Smooth muscle cell (in vitro differentiated cells): ENCODE measurements at regions not wholly inside any gene's neighbourhood (a gene's known extent, or its start where the extent isn't known, plus 50 kb on each side); places are given as distances from the start of the nearest gene placed in this dataset.

Experiments
- DNase-seq: peaks from one replicate; lab custom pipeline; 2025; ENCODE audit not compliant: unreplicated experiment; lab: John Stamatoyannopoulos, UW
- H2AFZ ChIP-seq: fragments of 200-600 bp; sonication (generic); 2 replicates; pipeline ENCODE4 v1.6.0; 2016; ENCODE audit warnings: antibody characterized with exemption, low read depth, mild to moderate bottlenecking
- H3F3A ChIP-seq: fragments of 200-600 bp; sonication (generic); 2 replicates; pipeline ENCODE4 v1.6.0; 2017; ENCODE audit warnings: antibody characterized with exemption, low read depth
- H3K27ac ChIP-seq: fragments of 200-600 bp; sonication (generic); 2 replicates; pipeline ENCODE4 v1.5.1; 2016; ENCODE audit warnings: low read depth, mild to moderate bottlenecking
- H3K27me3 ChIP-seq: fragments of 200-600 bp; sonication (generic); 2 replicates; pipeline ENCODE4 v1.6.1; 2016; ENCODE audit warnings: low read depth, mild to moderate bottlenecking
- H3K36me3 ChIP-seq: fragments of 200-600 bp; sonication (generic); 2 replicates; pipeline ENCODE4 v1.5.1; 2016; ENCODE audit warnings: low read depth
- H3K4me1 ChIP-seq: fragments of 200-600 bp; sonication (generic); 2 replicates; pipeline ENCODE4 v1.5.1; 2016; ENCODE audit warnings: low read depth
- H3K4me2 ChIP-seq: fragments of 200-600 bp; sonication (generic); 2 replicates; pipeline ENCODE4 v1.6.0; 2016; ENCODE audit warnings: mild to moderate bottlenecking
- H3K4me3 ChIP-seq: fragments of 200-600 bp; sonication (generic); 2 replicates; pipeline ENCODE4 v1.5.1; 2016; ENCODE audit warnings: mild to moderate bottlenecking
- H3K79me2 ChIP-seq: fragments of 200-600 bp; sonication (generic); 2 replicates; pipeline ENCODE4 v1.6.0; 2016; ENCODE audit warnings: low read depth, mild to moderate bottlenecking
- H3K9ac ChIP-seq: fragments of 200-600 bp; sonication (generic); 2 replicates; pipeline ENCODE4 v1.6.0; 2016; ENCODE audit warnings: low read depth
- H3K9me3 ChIP-seq: fragments of 200-600 bp; sonication (generic); replicated peaks from 2 replicates; pipeline ENCODE4 v1.5.1; 2016; ENCODE audit warnings: low read depth
- H4K20me1 ChIP-seq: fragments of 200-600 bp; sonication (generic); 2 replicates; pipeline ENCODE4 v1.6.0; 2016; ENCODE audit warnings: low read depth
- WGBS: methylation state at CpG from one replicate; pipeline ENCODE4 v1.1.7; 2016; ENCODE audit warnings: low lambda C conversion rate; 5-methylcytosine and 5-hydroxymethylcytosine counted together
- TF ChIP-seq, protein P1 (sequence below): fragments of 200-600 bp; sonication (generic); IDR thresholded peaks from 2 replicates; pipeline ENCODE4 v1.5.1; 2017; ENCODE audit warnings: borderline replicate concordance, mild to moderate bottlenecking, antibody characterized with exemption; ENCODE audit not compliant: insufficient read depth, poor library complexity, severe bottlenecking

DNA sequence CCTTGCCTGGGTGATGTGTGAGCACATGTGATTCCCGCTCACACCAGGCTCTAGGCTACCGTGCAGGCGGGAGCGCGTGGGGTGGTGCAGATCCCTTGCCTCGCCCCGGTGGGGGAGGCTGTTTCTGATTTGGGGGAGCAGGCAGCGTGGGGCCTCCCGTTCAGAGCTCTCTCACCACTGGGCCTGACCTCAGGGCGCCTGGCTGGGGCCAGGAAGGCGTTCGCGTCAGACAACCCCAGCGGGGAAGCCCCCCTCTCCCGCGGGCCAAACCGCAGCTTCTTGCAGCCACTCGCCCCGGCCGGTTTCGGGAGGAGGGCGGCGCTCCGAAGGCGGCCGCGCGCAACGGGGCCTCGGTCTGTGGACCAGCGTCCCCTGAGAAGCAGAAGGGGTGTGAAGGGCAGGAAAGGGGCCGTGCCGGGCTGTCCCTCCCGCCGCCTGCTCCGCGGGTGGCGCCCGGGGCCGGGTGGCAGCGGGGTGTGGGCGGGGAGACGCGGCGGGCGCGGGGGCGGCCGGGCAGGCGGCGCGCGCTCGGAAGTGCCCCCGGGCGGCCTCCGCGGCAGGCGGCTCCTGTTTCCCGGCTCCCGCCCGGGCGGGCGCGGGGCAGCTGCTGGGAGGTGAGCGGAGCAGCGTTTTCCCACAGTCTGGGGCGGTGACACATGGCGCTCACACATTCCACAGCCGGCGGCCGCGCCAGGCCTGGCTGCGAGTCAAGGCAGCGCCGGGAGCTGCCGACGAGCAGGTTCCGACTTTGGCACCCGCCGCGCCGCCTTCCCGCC lies 65.1 kb upstream of the HES1 start:
- Histone ChIP-seq H3K79me2 (no peaks in the 10 kb centered on the region), H3K27me3 (no peaks in the 10 kb centered on the region), H3K4me1 (peaks cover 10% of the 10 kb centered on the region), H3K4me2 (peak overlapping the region; percentile 83), H3K9ac (no peak overlapping the region), H3K27ac (peak overlapping the region; percentile 49), H3F3A (peaks cover 14% of the 10 kb centered on the region), H3K9me3 (no peaks in the 10 kb centered on the region), H4K20me1 (no peaks in the 10 kb centered on the region), H2AFZ (no peak overlapping the region), H3K4me3 (peak overlapping the region; percentile 39), H3K36me3 (no peaks in the 10 kb centered on the region)
- WGBS, result 2% methylated on average over 50 of the region's 84 CpGs
- DNase-seq, result peak; percentile 79
- TF ChIP-seq, protein P1, sequence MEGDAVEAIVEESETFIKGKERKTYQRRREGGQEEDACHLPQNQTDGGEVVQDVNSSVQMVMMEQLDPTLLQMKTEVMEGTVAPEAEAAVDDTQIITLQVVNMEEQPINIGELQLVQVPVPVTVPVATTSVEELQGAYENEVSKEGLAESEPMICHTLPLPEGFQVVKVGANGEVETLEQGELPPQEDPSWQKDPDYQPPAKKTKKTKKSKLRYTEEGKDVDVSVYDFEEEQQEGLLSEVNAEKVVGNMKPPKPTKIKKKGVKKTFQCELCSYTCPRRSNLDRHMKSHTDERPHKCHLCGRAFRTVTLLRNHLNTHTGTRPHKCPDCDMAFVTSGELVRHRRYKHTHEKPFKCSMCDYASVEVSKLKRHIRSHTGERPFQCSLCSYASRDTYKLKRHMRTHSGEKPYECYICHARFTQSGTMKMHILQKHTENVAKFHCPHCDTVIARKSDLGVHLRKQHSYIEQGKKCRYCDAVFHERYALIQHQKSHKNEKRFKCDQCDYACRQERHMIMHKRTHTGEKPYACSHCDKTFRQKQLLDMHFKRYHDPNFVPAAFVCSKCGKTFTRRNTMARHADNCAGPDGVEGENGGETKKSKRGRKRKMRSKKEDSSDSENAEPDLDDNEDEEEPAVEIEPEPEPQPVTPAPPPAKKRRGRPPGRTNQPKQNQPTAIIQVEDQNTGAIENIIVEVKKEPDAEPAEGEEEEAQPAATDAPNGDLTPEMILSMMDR, result no peak

DNA sequence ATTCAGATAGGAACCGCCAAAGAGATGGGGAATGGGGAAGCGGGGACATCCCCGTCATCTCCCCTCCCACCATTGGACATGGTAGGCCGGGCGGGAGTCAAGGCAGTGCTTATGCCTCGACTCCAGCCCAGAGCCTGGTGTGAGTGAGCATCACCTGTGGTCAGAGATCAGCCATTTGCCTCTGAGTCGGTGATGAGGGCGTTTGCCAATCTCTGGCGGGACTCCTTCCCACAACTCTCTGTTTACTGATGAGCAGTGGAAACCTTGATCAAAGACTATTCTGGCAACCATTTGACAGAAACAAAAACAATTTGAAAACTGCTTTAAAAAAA lies 63.9 kb upstream of the HES1 start:
- Histone ChIP-seq H3K36me3 (no peaks in the 10 kb centered on the region), H3K4me2 (no peak overlapping the region), H3K27ac (no peak overlapping the region), H2AFZ (no peak overlapping the region), H3K79me2 (no peaks in the 10 kb centered on the region), H3K9ac (no peak overlapping the region), H3K27me3 (no peaks in the 10 kb centered on the region), H3K4me3 (no peak overlapping the region), H4K20me1 (no peaks in the 10 kb centered on the region), H3K4me1 (peaks cover 10% of the 10 kb centered on the region), H3K9me3 (no peaks in the 10 kb centered on the region), H3F3A (peaks cover 14% of the 10 kb centered on the region)
- WGBS, result 86% methylated on average over 9 of the region's 9 CpGs
- no peak for DNase-seq
- TF ChIP-seq, protein P1, result no peak

DNA sequence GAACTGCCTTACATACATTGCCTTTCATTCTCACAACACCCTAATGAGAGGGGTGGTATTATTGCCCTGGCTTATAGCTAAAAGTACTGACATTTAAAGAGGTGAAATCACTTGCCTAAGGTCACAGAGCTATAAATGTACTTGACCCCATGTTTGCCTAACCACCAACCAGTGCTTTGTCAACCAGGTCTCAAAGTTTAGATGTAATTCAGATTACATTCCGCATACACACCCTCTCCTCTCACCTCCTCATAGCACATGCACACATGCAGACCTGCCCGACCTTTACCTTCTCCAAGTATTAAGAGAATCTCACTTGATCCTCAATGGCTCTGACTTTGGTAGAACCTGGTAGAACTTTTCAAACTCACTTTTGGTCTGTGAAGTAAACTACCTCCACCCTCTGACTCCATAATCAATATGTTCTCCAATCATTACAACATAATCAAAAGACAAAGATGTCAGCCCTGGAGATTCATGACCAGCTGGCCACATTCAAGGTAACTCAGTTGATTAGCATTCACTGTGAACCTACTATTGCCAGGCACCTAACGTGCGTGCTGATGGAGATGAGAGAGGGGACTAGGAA lies 63.2 kb upstream of the HES1 start:
- DNase-seq, result no peak
- H3K9me3 ChIP-seq, result no peaks in the 10 kb centered on the region
- H2AFZ ChIP-seq, result no peak overlapping the region
- peaks cover 10% of the 10 kb centered on the region for H3K4me1 ChIP-seq
- H3K4me3 ChIP-seq, result no peak overlapping the region
- H3F3A ChIP-seq, result peaks cover 14% of the 10 kb centered on the region
- no peak overlapping the region for H3K4me2 ChIP-seq
- no peak overlapping the region for H3K9ac ChIP-seq
- TF ChIP-seq, protein P1, result no peak
- no peaks in the 10 kb centered on the region for H3K79me2 ChIP-seq
- no peaks in the 10 kb centered on the region for H3K27me3 ChIP-seq
- H3K36me3 ChIP-seq, result no peaks in the 10 kb centered on the region
- H4K20me1 ChIP-seq, result no peaks in the 10 kb centered on the region
- WGBS, result 94% methylated on average over 4 of the region's 4 CpGs
- no peak overlapping the region for H3K27ac ChIP-seq

DNA sequence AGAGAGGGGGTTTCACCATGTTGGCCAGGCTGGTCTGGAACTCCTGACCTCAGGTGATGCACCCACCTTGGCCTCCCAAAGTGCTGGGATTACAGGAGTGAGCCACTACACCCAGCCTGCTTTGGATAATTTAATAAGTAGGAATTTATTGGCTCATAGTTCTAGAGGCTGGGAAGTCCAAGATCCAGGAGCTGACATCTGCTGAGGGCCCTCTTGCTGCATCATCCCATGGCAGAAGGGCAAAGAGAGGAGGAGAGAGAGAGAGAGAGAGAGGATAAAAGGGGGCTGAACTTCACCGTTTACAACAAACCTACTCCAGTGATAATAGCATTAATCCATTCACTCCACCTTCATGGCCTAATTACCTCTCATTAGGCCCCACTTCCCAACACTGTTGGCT lies 62.0 kb upstream of the HES1 start:
- H3K4me1 ChIP-seq, result peaks cover 10% of the 10 kb centered on the region
- H3K27me3 ChIP-seq, result no peaks in the 10 kb centered on the region
- no peak overlapping the region for H3K4me2 ChIP-seq
- TF ChIP-seq, protein P1, result no peak
- H3F3A ChIP-seq, result peaks cover 14% of the 10 kb centered on the region
- H4K20me1 ChIP-seq, result no peaks in the 10 kb centered on the region
- no peaks in the 10 kb centered on the region for H3K36me3 ChIP-seq
- no peak overlapping the region for H3K9ac ChIP-seq
- DNase-seq, result no peak
- H3K79me2 ChIP-seq, result no peaks in the 10 kb centered on the region
- no peak overlapping the region for H3K4me3 ChIP-seq
- 93% methylated on average over 1 of the region's 1 CpG for WGBS
- no peak overlapping the region for H3K27ac ChIP-seq
- H3K9me3 ChIP-seq, result no peaks in the 10 kb centered on the region
- no peak overlapping the region for H2AFZ ChIP-seq
